SIG-M5 treated with dmso at 0.1 percent for 504 hours (cell line): ENCODE measurements at regions not wholly inside any gene's neighbourhood (a gene's known extent, or its start where the extent isn't known, plus 50 kb on each side); places are given as distances from the start of the nearest gene placed in this dataset.
"Not testable (repeated sequence)": the region's sequence is repeated elsewhere in the genome, so short reads cannot be mapped to it uniquely, and the experiment has no call there.

Experiments
- DNase-seq: peaks from one replicate; lab custom pipeline; 2025; ENCODE audit not compliant: unreplicated experiment; lab: John Stamatoyannopoulos, UW

- DNase-seq = no peak
Measured at GRCh38 chr1:115456441-115456961, 118.5 kb upstream of the NGF start.

GRCh38 chr1:115454837-115455511, 116.9 kb upstream of the NGF start:
- DNase-seq = peak; percentile 52

- DNase-seq = no peak
Measured at GRCh38 chr1:115453666-115454065, 115.6 kb upstream of the NGF start.

GRCh38 chr1:115452600-115453329, 114.7 kb upstream of the NGF start:
- no peak for DNase-seq

GRCh38 chr1:115450501-115451040, 112.5 kb upstream of the NGF start:
- no peak for DNase-seq

- DNase-seq = no peak
Measured at GRCh38 chr1:115448282-115449044, 110.4 kb upstream of the NGF start.

- DNase-seq = no peak
Measured at GRCh38 chr1:115447672-115448071, 109.6 kb upstream of the NGF start.

GRCh38 chr1:115445090-115445489, 107.0 kb upstream of the NGF start:
- DNase-seq = no peak

GRCh38 chr1:115440733-115441132, 102.7 kb upstream of the NGF start:
- DNase-seq = no peak

GRCh38 chr1:115439520-115439919, 101.5 kb upstream of the NGF start:
- DNase-seq = not testable (repeated sequence)

GRCh38 chr1:115437196-115437595, 99.1 kb upstream of the NGF start:
- DNase-seq = no peak

GRCh38 chr1:115436596-115436995, 98.5 kb upstream of the NGF start:
- DNase-seq = no peak

- DNase-seq = no peak
Measured at GRCh38 chr1:115433483-115433882, 95.4 kb upstream of the NGF start.

GRCh38 chr1:115432061-115432460, 94.0 kb upstream of the NGF start:
- DNase-seq = no peak

GRCh38 chr1:115430441-115431158, 92.6 kb upstream of the NGF start:
- no peak for DNase-seq

GRCh38 chr1:115429884-115430283, 91.8 kb upstream of the NGF start:
- DNase-seq = no peak

GRCh38 chr1:115429241-115429640, 91.2 kb upstream of the NGF start:
- no peak for DNase-seq

GRCh38 chr1:115428676-115429075, 90.6 kb upstream of the NGF start:
- no peak for DNase-seq

- no peak for DNase-seq
Measured at GRCh38 chr1:115428256-115428655, 90.2 kb upstream of the NGF start.

- DNase-seq = no peak
Measured at GRCh38 chr1:115426956-115427355, 88.9 kb upstream of the NGF start.
